CD4-positive, alpha-beta T cell (primary cell): ENCODE measurements at regions not wholly inside any gene's neighbourhood (a gene's known extent, or its start where the extent isn't known, plus 50 kb on each side); places are given as distances from the start of the nearest gene placed in this dataset.

Experiments used
- ATAC-seq: fragments of 200-7000 bp; cut with Tn5 transposase; one replicate; pipeline ENCODE4 v1.10.0; 2022; ENCODE audit warnings: mild to moderate bottlenecking; ENCODE audit not compliant: poor library complexity
- CTCF ChIA-PET: fragments of 350-600 bp; sonication (Branson Sonifier 250); formaldehyde crosslinking; loops from one replicate; lab custom pipeline; 2021; ENCODE audit warnings: antibody characterized with exemption, inconsistent platforms; lab: Charles Lee
- POLR2A ChIA-PET: fragments of 350-600 bp; sonication (Branson Sonifier 250); formaldehyde crosslinking; loops from one replicate; lab custom pipeline; 2021; ENCODE audit warnings: antibody characterized with exemption, inconsistent platforms; lab: Charles Lee
- DNase-seq, 14 experiments: peaks; one replicate each; pipeline ENCODE4 v3.0.0-alpha.2; 2013 to 2020; ENCODE audit warnings: mixed read lengths in 2 of 14
- H3K27ac ChIP-seq, 2 donors: one replicate each; pipeline versions ENCODE4 v1.5.1 to v1.7.0; 2013; ENCODE audit warnings: low read length in 2 of 2, low read depth in 1 of 2, mild to moderate bottlenecking in 1 of 2
- H3K27me3 ChIP-seq, 2 experiments: 1 replicate in 1 of 2; 2 replicates in 1 of 2; pipeline versions ENCODE4 v1.6.1 to v1.7.0; 2013; ENCODE audit warnings: low read length in 2 of 2, control low read depth in 1 of 2, mild to moderate bottlenecking in 1 of 2, moderate library complexity in 1 of 2; ENCODE audit not compliant: insufficient read depth in 2 of 2, control insufficient read depth in 1 of 2
- H3K36me3 ChIP-seq: one replicate; pipeline ENCODE4 v1.6.1; 2013; ENCODE audit warnings: low read length, control low read depth; ENCODE audit not compliant: insufficient read depth
- H3K4me1 ChIP-seq: one replicate; pipeline ENCODE4 v1.6.1; 2013; ENCODE audit warnings: low read length, control low read depth; ENCODE audit not compliant: insufficient read depth
- H3K4me3 ChIP-seq: one replicate; pipeline ENCODE4 v1.5.1; 2013; ENCODE audit warnings: mild to moderate bottlenecking, low read length, moderate library complexity
- H3K9me3 ChIP-seq, 2 experiments: 1 replicate in 1 of 2; 2 replicates in 1 of 2; pipeline versions ENCODE4 v1.6.1 to v1.7.0; 2013; ENCODE audit warnings: low read length in 2 of 2, mild to moderate bottlenecking in 2 of 2, control low read depth in 1 of 2, moderate library complexity in 1 of 2; ENCODE audit not compliant: control insufficient read depth in 1 of 2, insufficient read depth in 1 of 2
- H3K27ac Mint-ChIP-seq: one replicate; pipeline ENCODE4 v1.8.0; 2020; ENCODE audit warnings: mixed read lengths
- H3K27me3 Mint-ChIP-seq: one replicate; pipeline ENCODE4 v1.8.0; 2021; ENCODE audit warnings: mixed read lengths
- H3K36me3 Mint-ChIP-seq: one replicate; pipeline ENCODE4 v1.8.0; 2021; ENCODE audit warnings: low read depth, mixed read lengths
- H3K4me1 Mint-ChIP-seq: one replicate; pipeline ENCODE4 v1.8.0; 2021; ENCODE audit warnings: low read depth, mixed read lengths
- H3K4me3 Mint-ChIP-seq: one replicate; pipeline ENCODE4 v1.8.0; 2020; ENCODE audit warnings: mild to moderate bottlenecking, mixed read lengths
- H3K9me3 Mint-ChIP-seq: one replicate; pipeline ENCODE4 v1.8.0; 2020; ENCODE audit warnings: mixed read lengths
- CTCF ChIP-seq: fragments of 200-600 bp; IDR thresholded peaks from one replicate; pipeline ENCODE4 v1.8.0; 2022; ENCODE audit warnings: antibody characterized with exemption, mild to moderate bottlenecking
- intact Hi-C, 2 experiments: fragments of 100-400 bp; cut with DNase I in 1 of 2; cut with micrococcal nuclease in 1 of 2; formaldehyde crosslinking; loops; one replicate each; pipeline versions ENCODE4 v1.15.1 to v1.9.0; 2023 to 2025; cut with DNase I, micrococcal nuclease

GRCh38 chr1:190849346-190849745, 371.7 kb upstream of the BRINP3 start:
- no peak overlapping the region for H3K4me3 Mint-ChIP-seq
- ChIA-PET POLR2A (no interaction called here), CTCF (no interaction called here)
- DNase-seq (no peak), ATAC-seq (no peak)
- H3K27me3 Mint-ChIP-seq = no peaks in the 10 kb centered on the region
- no peak overlapping the region for H3K27ac ChIP-seq
- peaks cover 9% of the 10 kb centered on the region for H3K9me3 Mint-ChIP-seq
- no peaks in the 10 kb centered on the region for H3K36me3 Mint-ChIP-seq
- intact Hi-C loops = no loop called here
- peaks cover 0 to 5% of the 10 kb centered on the region in 2 experiments for H3K9me3 ChIP-seq
- no peaks in the 10 kb centered on the region for H3K36me3 ChIP-seq
- H3K4me1 ChIP-seq = no peaks in the 10 kb centered on the region
- H3K4me1 Mint-ChIP-seq = no peaks in the 10 kb centered on the region
- no peak overlapping the region for H3K4me3 ChIP-seq
- H3K27me3 ChIP-seq = no peaks in the 10 kb centered on the region
- no peak overlapping the region for H3K27ac Mint-ChIP-seq
- TF ChIP-seq CTCF = no peak

- Histone ChIP-seq H3K27me3 (no peaks in the 10 kb centered on the region), H3K4me1 (no peaks in the 10 kb centered on the region), H3K4me3 (no peak overlapping the region), H3K27ac (no peak overlapping the region), H3K36me3 (no peaks in the 10 kb centered on the region), H3K9me3 (peaks cover 0 to 4% of the 10 kb centered on the region in 2 experiments)
- H3K4me3 Mint-ChIP-seq = no peak overlapping the region
- no peaks in the 10 kb centered on the region for H3K27me3 Mint-ChIP-seq
- no peak for TF ChIP-seq CTCF
- ChIA-PET CTCF (no interaction called here), POLR2A (no interaction called here)
- H3K36me3 Mint-ChIP-seq = no peaks in the 10 kb centered on the region
- ATAC-seq = no peak
- intact Hi-C loops = no loop called here
- no peak for DNase-seq
- H3K27ac Mint-ChIP-seq = no peak overlapping the region
- H3K4me1 Mint-ChIP-seq = no peaks in the 10 kb centered on the region
- H3K9me3 Mint-ChIP-seq = peaks cover 16% of the 10 kb centered on the region
Measured at GRCh38 chr1:190852611-190853010, 374.9 kb upstream of the BRINP3 start.

GRCh38 chr1:190858140-190858539, 380.5 kb upstream of the BRINP3 start:
- peaks cover 10% of the 10 kb centered on the region for H3K9me3 Mint-ChIP-seq
- DNase-seq (no peak), ATAC-seq (no peak)
- H3K4me1 ChIP-seq = no peaks in the 10 kb centered on the region
- no peaks in the 10 kb centered on the region for H3K36me3 ChIP-seq
- peaks cover 0 to 4% of the 10 kb centered on the region in 2 experiments for H3K9me3 ChIP-seq
- ChIA-PET POLR2A (no interaction called here), CTCF (no interaction called here)
- no peaks in the 10 kb centered on the region for H3K27me3 Mint-ChIP-seq
- no peak overlapping the region for H3K27ac Mint-ChIP-seq
- H3K36me3 Mint-ChIP-seq = no peaks in the 10 kb centered on the region
- H3K4me1 Mint-ChIP-seq = no peaks in the 10 kb centered on the region
- no peak for TF ChIP-seq CTCF
- intact Hi-C loops = no loop called here
- no peak overlapping the region for H3K27ac ChIP-seq
- no peaks in the 10 kb centered on the region for H3K27me3 ChIP-seq
- H3K4me3 Mint-ChIP-seq = no peak overlapping the region
- no peak overlapping the region for H3K4me3 ChIP-seq
